ENCODE measurements at regions not wholly inside any gene's neighbourhood (a gene's known extent, or its start where the extent isn't known, plus 50 kb on each side); places are given as distances from the start of the nearest gene placed in this dataset.

- TF ChIP-seq, protein P1, sequence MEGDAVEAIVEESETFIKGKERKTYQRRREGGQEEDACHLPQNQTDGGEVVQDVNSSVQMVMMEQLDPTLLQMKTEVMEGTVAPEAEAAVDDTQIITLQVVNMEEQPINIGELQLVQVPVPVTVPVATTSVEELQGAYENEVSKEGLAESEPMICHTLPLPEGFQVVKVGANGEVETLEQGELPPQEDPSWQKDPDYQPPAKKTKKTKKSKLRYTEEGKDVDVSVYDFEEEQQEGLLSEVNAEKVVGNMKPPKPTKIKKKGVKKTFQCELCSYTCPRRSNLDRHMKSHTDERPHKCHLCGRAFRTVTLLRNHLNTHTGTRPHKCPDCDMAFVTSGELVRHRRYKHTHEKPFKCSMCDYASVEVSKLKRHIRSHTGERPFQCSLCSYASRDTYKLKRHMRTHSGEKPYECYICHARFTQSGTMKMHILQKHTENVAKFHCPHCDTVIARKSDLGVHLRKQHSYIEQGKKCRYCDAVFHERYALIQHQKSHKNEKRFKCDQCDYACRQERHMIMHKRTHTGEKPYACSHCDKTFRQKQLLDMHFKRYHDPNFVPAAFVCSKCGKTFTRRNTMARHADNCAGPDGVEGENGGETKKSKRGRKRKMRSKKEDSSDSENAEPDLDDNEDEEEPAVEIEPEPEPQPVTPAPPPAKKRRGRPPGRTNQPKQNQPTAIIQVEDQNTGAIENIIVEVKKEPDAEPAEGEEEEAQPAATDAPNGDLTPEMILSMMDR (IDR thresholded peaks at IDR 0.05; ENCODE audit: low read depth, low read length), result no peak
- no peak for TF ChIP-seq EZH2phosphoT487 (IDR thresholded peaks at IDR 0.05; ENCODE audit: low read depth)
Observed at GRCh38 chr15:95875121-95875643, 455.3 kb upstream of the NR2F2 start.

Measured in OCI-LY3 (cell line).